Left lobe of liver (tissue), 2 donors: ENCODE measurements at regions not wholly inside any gene's neighbourhood (a gene's known extent, or its start where the extent isn't known, plus 50 kb on each side); places are given as distances from the start of the nearest gene placed in this dataset.
A peak's percentile ranks its signal among the peaks of the same experiment; 100 is the strongest.

Source experiments
- ATAC-seq: fragments of 200-7000 bp; cut with Tn5 transposase; one replicate; pipeline ENCODE4 v1.9.1; 2020; ENCODE audit warnings: mild to moderate bottlenecking, moderate library complexity
- DNase-seq: peaks from one replicate; pipeline ENCODE4 v3.0.0-alpha.2; 2020; ENCODE audit warnings: low spot score
- donor health status: DM: no; HTN: no; CAD: no; lungs with moderate emphysema.
- donor health status: DM: no; HTN: yes; CAD: no.

DNA sequence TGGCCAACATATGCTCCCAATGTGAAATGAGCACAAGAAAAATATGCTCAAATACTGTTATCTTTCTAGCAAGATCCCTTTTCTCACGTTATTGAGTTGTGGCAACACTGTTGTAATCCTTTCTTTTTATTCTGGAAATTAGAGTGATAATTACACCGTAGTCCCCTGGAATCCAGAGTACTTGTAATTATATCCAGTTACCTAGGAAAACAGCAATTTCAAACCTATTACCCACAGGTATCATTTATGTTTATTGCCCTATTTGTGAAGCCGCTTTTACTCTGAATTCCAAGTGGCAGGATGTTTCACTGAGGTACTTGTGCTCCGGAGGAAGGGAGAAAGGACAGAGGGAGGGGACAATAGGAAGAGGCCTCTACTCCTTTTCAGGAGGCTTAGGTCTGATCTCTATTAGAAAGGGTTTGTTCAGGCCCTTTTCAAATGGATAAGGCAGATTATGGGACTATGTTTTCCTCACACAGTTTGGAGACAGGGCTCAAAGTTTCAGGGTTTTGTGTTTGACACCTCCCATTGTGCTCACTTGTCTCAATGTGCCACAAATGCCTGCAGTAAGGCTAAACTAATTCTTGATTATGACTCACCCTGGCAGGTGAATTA is 646.6 kb downstream of the TUSC7 start:
- DNase-seq (no peak), ATAC-seq (no peak)

- ATAC-seq (no peak), DNase-seq (no peak)
These were observed 649.2 kb downstream of the TUSC7 start for GRCh38 chr3:117358717-117359314.

GRCh38 chr3:117366574-117366973 is 657.0 kb downstream of the TUSC7 start:
- DNase-seq = no peak
- no peak for ATAC-seq

DNA sequence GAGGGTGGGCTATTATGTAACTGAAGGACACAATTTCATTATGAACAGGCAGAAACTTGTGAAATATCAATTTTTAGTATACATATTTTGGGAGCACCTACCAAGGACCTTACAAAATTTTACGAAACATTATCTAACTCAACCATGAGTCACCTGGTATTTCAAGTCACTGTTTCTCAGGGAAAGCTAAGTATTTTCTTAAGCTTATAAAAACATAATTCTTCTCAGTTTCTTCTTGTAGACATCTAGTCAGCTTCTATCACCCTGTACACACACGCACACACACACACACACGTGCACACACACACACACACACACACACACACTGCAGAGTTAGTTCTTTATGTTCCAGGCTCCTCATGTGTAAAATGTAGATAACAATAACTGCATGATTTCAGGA is 658.3 kb downstream of the TUSC7 start:
- ATAC-seq = no peak
- DNase-seq = no peak

DNA sequence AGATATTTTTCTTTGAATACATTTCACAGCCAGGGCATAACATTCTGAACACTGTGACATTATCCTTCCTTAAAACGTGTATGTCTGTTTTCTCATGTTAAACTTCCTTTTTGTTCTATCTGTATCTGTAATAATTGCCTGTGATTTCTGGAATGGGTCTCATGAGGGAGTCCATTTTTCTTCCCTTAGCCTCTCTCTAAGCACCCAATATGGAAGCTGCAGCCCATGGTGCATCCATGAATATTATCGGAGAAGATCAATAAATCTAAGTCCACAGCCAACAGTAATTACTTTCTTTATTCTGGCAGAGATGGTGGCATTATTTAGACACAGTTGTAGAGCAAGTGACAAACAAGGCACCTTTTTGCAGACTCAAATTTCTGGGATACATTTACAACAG is 671.1 kb downstream of the TUSC7 start:
- DNase-seq (no peak), ATAC-seq (no peak)

- DNase-seq (no peak), ATAC-seq (no peak)
These were observed 683.5 kb downstream of the TUSC7 start for GRCh38 chr3:117393119-117393518.

DNA sequence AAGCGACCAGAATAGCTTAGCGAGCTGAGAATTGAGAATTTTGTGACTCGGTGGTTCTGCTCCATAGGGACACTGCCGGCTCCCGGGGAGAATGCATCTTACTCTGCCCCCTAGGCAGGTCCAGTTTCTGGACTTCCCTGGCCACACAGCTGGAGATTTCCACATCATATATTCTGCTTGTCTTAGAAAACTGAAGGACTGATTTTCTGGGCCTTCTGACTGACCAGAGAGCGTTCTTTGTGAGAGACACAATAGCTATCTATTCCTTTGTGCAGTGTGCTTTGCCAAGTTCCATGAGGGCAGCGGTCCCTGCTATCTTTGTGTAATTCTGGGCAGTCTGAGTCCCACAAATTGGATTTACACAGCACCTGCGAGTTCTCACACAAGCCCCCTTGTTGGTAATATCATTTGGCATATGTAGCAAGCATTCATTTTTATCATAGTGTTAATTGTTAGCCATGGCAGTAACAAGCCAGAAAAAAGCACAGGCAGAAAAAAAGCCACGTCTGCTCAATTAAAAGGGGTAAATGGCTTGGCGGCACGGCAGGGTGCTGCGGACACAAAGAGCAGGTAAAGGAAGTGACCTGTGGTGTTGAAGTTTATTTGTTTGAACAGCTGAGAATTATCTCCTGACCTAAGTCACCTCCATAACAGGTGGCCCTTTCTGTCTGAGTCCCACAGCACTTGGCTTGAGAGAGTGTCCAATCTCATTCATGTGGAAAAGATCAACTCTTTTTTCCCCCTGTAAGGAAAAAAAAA is 688.7 kb downstream of the TUSC7 start:
- ATAC-seq = no peak
- DNase-seq = no peak

GRCh38 chr3:117399311-117400078 is 689.9 kb downstream of the TUSC7 start:
- no peak for DNase-seq
- peak; percentile 53 for ATAC-seq

DNA sequence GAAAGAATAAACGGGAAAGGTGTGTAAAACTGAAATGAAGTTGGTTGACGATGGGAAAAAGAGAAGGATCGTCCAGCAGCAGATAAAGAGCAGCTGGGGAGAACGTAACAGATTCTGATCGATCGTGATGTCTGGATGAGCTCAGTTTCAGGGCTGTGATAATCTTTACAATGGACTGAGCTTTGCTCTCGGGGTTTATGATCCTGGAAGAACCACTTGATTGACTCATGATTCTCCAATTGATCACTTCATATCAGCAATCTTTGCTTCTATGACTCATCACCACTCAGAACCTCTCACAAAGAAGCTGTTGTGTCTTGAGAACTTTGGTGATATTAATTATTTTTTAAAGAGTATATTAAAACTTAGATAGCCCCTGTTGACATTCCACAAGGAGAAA is 690.7 kb downstream of the TUSC7 start:
- ATAC-seq = no peak
- DNase-seq = no peak

DNA sequence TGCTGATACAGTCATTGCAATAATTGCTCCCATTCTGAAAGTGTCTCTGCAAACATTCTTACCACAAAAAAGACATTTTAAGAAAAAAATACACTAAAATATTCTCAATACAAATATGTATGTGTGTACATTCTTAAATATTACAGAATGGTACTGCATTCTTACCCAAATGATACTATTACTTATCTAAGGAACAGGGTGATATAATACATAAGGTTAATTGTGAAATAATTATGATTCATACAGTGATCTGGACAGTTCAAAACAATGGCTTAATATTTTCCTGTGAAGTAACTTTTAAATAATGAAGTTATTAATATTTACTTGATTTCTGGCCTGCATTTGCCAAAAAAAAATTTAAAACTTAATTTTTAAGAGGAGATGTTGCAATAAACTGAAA is 694.6 kb downstream of the TUSC7 start:
- DNase-seq = no peak
- ATAC-seq = no peak

DNA sequence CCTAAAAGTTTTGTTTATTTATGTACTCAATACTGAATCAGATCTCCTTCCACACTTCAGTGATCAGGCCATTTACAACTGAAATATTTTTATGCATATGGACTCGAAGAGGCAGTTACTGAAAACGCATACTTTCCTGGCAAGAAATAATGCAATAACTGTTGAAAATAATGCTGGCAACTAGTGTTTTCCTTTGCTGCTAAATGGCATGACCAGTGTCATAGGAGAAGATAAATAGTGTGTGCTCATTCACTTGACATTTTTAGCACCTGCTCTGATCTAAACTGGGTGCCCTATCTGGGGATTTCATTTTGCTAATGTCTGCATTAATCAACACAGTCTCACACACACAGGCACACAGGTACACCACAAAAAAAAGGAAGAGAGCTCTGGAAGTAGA is 695.2 kb downstream of the TUSC7 start:
- no peak for ATAC-seq
- no peak for DNase-seq

DNA sequence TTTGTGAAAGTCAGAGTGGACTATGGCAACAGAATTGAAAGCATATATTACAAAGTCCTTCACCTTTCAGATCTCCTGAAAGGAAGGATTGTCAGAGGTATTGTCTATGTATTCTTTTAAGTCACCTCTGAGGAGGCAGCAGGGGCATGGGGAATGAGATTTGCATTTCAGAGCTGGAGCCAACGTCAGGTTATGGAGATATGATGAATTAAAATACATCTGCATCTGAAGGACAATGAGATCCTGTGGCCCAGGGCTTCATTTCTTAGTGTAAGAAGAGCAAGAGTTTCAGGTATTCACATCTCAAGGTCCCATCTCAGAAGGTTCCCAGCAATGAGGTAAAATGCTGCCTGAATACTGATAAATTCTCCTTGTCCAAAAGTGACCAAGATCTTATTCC is 695.8 kb downstream of the TUSC7 start:
- no peak for ATAC-seq

GRCh38 chr3:117407317-117407716 is 697.7 kb downstream of the TUSC7 start:
- ATAC-seq = no peak
- no peak for DNase-seq

More for the DNA sequence above, 695.8 kb downstream of the TUSC7 start:
- no peak for DNase-seq

- DNase-seq = no peak
- no peak for ATAC-seq
These were observed 699.2 kb downstream of the TUSC7 start for GRCh38 chr3:117408811-117409210.

DNA sequence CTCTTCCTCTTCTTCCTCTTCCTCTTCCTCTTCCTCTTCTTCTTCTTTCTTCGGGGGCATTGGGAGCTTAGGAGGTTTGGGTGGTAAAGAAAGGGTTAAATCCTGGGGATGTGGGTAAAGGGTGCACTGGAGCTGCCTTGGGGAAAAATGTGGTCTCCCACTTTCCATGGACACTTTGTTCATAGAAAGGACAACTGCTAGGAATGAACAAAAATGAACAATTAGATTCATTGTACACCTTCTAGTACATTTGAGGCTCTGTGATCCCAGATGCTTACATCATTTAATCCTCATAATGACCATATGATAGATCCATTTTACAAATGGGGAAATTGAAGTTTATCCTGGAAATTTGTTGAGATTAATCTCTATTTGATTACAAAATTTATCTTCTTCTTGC is 699.7 kb downstream of the TUSC7 start:
- no peak for ATAC-seq
- no peak for DNase-seq

DNA sequence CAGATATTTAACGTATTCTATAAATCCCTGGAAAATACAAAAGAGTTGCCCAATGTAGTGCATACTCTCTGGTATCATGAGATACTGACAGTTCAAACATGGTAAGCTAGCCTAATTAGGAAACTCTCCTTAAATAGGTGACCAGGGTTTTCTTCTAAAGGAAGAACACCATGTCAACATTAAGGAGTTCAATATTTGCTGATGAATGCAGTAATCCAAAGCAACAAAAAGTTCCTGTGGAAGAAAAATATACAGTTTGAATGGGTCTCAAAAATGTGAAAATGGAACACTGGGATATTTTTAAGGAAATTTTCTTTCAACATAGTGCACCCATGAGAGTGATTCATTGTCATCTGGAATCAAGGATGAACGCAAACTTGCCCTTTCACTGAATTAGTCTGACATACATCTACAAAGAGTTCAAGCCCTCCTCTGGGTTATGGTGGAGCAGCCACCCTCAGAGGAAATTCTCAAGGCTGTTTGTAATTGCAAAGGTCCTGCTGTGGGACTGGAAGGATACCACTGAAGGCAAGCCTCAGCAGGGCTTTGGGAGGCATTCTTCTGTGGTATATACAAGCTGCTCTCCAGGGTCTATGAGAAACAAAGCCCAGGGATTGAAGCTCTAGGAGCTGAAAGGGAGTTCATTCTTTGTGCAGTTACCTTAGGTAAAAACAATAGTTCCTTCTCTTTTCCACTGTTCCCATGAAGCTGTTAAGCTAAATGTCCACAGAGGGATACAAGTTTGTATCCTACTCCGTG is 700.3 kb downstream of the TUSC7 start:
- no peak for ATAC-seq
- DNase-seq = no peak

- DNase-seq (no peak), ATAC-seq (no peak)
These were observed 702.4 kb downstream of the TUSC7 start for GRCh38 chr3:117411971-117412370.

DNA sequence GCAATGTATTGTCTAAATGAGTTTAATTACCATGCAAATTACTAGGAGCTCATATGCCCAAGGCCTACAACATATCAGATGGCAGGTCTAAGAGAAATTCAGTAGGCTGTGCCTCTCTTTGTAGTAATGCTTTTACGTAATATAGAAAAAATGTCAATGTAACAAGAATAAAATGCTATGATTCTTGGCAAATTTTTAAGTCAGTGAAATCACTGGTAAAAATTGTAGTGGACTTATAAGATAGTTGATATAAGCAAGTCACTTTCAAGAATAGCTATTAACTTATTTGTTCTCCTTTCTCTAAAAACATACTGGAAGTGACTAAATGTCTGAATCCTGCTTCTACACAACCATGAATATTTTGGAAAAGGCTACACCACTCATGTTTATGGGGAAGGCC is 707.8 kb downstream of the TUSC7 start:
- DNase-seq (no peak), ATAC-seq (no peak)

- DNase-seq (no peak), ATAC-seq (no peak)
These were observed 717.5 kb downstream of the TUSC7 start for GRCh38 chr3:117427081-117427480.

GRCh38 chr3:117433427-117433826 is 723.8 kb downstream of the TUSC7 start:
- DNase-seq = no peak
- ATAC-seq = no peak
